ENCODE measurements at regions not wholly inside any gene's neighbourhood (a gene's known extent, or its start where the extent isn't known, plus 50 kb on each side); places are given as distances from the start of the nearest gene placed in this dataset.

DNA sequence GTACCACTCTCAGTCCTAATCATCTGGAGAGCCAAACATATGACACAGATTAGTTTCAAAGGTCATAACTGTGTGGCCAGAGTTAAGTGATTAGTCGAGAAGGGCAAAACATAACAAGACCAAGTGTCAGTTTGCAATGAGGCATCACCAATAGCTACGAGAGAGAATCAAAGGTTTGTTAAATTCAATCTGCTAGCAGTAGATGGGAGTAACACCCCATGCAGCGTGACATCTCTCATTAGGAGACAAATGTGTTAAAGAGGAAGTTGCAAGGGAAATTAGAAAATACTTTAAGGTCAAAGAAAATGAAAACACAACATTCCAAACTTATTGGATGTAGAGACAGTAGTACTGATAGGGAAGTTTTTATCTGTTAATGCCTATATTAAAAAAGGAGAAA lies 135.7 kb upstream of the SYT10 start:
- H3K4me1 ChIP-seq = no peaks in the 10 kb centered on the region
- no peak for DNase-seq (ENCODE audit: extremely low spot score)
- WGBS = 38% methylated on average over 3 of the region's 3 CpGs
- H3K27ac ChIP-seq (replicated peaks in 1 of 4) = no peak overlapping the region
- intact Hi-C loops (cut with DNase I) = no loop called here
- no peaks in the 10 kb centered on the region for H3K27me3 ChIP-seq
- TF ChIP-seq, protein P1, sequence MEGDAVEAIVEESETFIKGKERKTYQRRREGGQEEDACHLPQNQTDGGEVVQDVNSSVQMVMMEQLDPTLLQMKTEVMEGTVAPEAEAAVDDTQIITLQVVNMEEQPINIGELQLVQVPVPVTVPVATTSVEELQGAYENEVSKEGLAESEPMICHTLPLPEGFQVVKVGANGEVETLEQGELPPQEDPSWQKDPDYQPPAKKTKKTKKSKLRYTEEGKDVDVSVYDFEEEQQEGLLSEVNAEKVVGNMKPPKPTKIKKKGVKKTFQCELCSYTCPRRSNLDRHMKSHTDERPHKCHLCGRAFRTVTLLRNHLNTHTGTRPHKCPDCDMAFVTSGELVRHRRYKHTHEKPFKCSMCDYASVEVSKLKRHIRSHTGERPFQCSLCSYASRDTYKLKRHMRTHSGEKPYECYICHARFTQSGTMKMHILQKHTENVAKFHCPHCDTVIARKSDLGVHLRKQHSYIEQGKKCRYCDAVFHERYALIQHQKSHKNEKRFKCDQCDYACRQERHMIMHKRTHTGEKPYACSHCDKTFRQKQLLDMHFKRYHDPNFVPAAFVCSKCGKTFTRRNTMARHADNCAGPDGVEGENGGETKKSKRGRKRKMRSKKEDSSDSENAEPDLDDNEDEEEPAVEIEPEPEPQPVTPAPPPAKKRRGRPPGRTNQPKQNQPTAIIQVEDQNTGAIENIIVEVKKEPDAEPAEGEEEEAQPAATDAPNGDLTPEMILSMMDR (IDR thresholded peaks at IDR 0.05) = no peak
- TF ChIP-seq EP300 (IDR thresholded peaks at IDR 0.05) (no peak), POLR2AphosphoS5 (IDR thresholded peaks at IDR 0.05) (no peak), POLR2A (IDR thresholded peaks at IDR 0.05; ENCODE audit: low read depth) (no peak)
- H3K9me3 ChIP-seq = peaks cover 0 to 4% (median 0%) of the 10 kb centered on the region in 4 donors
- no peak overlapping the region for H3K4me3 ChIP-seq
- no peaks in the 10 kb centered on the region for H3K36me3 ChIP-seq

DNA sequence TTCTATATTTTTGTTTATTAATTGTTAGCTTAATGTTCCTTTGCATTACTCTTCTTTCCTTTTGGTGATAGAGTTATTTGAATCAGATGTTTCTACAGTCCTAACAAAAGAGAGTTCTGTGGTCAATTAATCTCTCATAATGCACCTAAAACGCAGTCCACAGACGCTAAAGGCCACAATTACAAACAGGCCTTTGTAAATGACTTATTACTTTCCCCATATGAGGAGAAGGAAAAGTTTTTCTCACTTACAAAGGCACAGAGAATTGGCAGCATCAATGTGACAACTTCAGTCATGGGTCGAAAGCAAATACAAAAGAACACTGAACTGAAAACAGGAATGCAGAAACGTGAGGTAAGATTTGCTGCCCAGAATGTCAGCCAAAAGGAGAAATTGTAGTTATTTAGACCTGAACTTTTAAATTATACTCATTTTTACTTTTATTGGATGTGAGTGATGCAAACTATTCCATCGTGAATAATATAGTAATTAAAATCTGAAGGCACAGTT lies 142.0 kb upstream of the SYT10 start:
- WGBS = 58% methylated on average over 5 of the region's 5 CpGs
- intact Hi-C loops (cut with DNase I) = no loop called here
- TF ChIP-seq, protein P1 (IDR thresholded peaks at IDR 0.05) = no peak
- TF ChIP-seq POLR2A (IDR thresholded peaks at IDR 0.05; ENCODE audit: low read depth) = no peak
- Histone ChIP-seq H3K4me1 (no peaks in the 10 kb centered on the region), H3K27ac (replicated peaks in 1 of 4) (no peak overlapping the region), H3K27me3 (no peaks in the 10 kb centered on the region), H3K36me3 (no peaks in the 10 kb centered on the region), H3K4me3 (no peak overlapping the region), H3K9me3 (no peaks in the 10 kb centered on the region)
- DNase-seq (ENCODE audit: extremely low spot score) = no peak

DNA sequence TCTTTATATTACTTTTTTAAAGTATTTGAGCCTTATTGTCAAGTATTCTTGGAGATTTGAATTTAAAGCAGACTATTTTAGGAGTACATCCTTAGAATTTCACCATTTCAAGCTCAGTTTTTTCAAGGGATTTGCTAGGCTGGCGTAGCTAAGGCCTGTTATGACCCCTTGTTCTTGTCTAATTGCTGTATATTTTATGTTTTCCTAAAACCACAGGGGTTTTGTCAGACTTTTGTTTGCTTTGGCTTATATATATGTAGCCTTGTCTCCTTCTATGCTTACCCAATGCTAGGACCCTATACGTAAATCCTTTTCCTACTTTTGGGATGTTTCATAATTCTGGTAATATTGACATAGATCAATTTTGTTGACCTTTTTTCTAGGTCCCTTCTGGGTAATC lies 147.0 kb upstream of the SYT10 start:
- Histone ChIP-seq H3K4me3 (no peak overlapping the region), H3K27ac (replicated peaks in 1 of 4) (no peak overlapping the region), H3K9me3 (no peaks in the 10 kb centered on the region), H3K36me3 (no peaks in the 10 kb centered on the region), H3K4me1 (no peaks in the 10 kb centered on the region), H3K27me3 (no peaks in the 10 kb centered on the region)
- no peak for DNase-seq (ENCODE audit: extremely low spot score)
- WGBS = 72% methylated on average over 2 of the region's 2 CpGs
- intact Hi-C loops (cut with DNase I) = no loop called here
- TF ChIP-seq EP300 (IDR thresholded peaks at IDR 0.05) = no peak
- no peak for TF ChIP-seq POLR2AphosphoS5 (IDR thresholded peaks at IDR 0.05)
- TF ChIP-seq, protein P1 (IDR thresholded peaks at IDR 0.05) = no peak
- TF ChIP-seq POLR2A (IDR thresholded peaks at IDR 0.05; ENCODE audit: low read depth) = no peak

DNA sequence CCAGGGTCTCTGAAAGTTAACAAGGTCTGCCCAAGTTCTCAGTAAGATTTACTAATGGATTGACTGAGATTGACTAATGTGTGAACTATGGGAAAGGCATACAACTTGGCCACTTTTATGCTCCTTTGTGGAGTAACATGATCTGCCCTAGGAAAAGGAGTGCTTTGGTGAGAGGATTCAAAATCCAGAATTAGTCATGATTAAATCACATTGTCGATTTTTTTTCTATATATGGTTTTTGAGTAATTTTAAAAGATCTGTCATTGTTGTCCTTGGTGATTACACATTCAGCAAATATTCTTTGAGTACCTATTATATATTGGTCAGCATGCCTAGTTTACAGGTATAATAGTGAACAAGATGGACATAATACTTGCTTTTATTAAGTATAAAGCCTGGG lies 147.7 kb upstream of the SYT10 start:
- H3K4me1 ChIP-seq = no peaks in the 10 kb centered on the region
- no peaks in the 10 kb centered on the region for H3K36me3 ChIP-seq
- no peak overlapping the region for H3K4me3 ChIP-seq
- no peaks in the 10 kb centered on the region for H3K27me3 ChIP-seq
- DNase-seq (ENCODE audit: extremely low spot score) = no peak
- TF ChIP-seq EP300 (IDR thresholded peaks at IDR 0.05) (no peak), POLR2AphosphoS5 (IDR thresholded peaks at IDR 0.05) (no peak), POLR2A (IDR thresholded peaks at IDR 0.05; ENCODE audit: low read depth) (no peak)
- TF ChIP-seq, protein P1 (IDR thresholded peaks at IDR 0.05) = no peak
- no peak overlapping the region for H3K27ac ChIP-seq (replicated peaks in 1 of 4)
- 79% methylated on average over 1 of the region's 1 CpG for WGBS
- intact Hi-C loops (cut with DNase I) = no loop called here
- H3K9me3 ChIP-seq = no peaks in the 10 kb centered on the region

All from esophagus muscularis mucosa (tissue), 4 donors.